GM23248 (cell line): ENCODE measurements at regions not wholly inside any gene's neighbourhood (a gene's known extent, or its start where the extent isn't known, plus 50 kb on each side); places are given as distances from the start of the nearest gene placed in this dataset.

Experiments
- DNase-seq: peaks from one replicate; pipeline ENCODE4 v3.0.0-alpha.2; 2015
- H2AFZ ChIP-seq: fragments of 200-600 bp; sonication (generic); 2 replicates; pipeline ENCODE4 v1.6.1; 2016; ENCODE audit warnings: antibody characterized with exemption
- H3F3A ChIP-seq: fragments of 200-600 bp; sonication (generic); 2 replicates; pipeline ENCODE4 v1.6.1; 2016; ENCODE audit warnings: mild to moderate bottlenecking, antibody characterized with exemption, mixed run types; ENCODE audit not compliant: insufficient read depth
- H3K27ac ChIP-seq: fragments of 200-600 bp; sonication (generic); 2 replicates; pipeline ENCODE4 v1.5.1; 2016; ENCODE audit warnings: mild to moderate bottlenecking
- H3K27me3 ChIP-seq: fragments of 200-600 bp; sonication (generic); replicated peaks from 2 replicates; pipeline ENCODE4 v1.6.1; 2016; ENCODE audit warnings: mild to moderate bottlenecking; ENCODE audit not compliant: insufficient read depth
- H3K36me3 ChIP-seq: fragments of 200-600 bp; sonication (generic); 2 replicates; pipeline ENCODE4 v1.6.1; 2016; ENCODE audit warnings: low read depth, mild to moderate bottlenecking
- H3K4me1 ChIP-seq: fragments of 200-600 bp; sonication (generic); 2 replicates; pipeline ENCODE4 v1.6.1; 2016; ENCODE audit warnings: mild to moderate bottlenecking; ENCODE audit not compliant: insufficient read depth
- H3K4me2 ChIP-seq: fragments of 200-600 bp; sonication (generic); one replicate; pipeline ENCODE4 v1.6.1; 2016; ENCODE audit warnings: mild to moderate bottlenecking; ENCODE audit not compliant: unreplicated experiment
- H3K4me3 ChIP-seq: fragments of 200-600 bp; sonication (generic); 2 replicates; pipeline ENCODE4 v1.5.1; 2016; ENCODE audit warnings: mild to moderate bottlenecking
- H3K79me2 ChIP-seq: fragments of 200-600 bp; sonication (generic); 2 replicates; pipeline ENCODE4 v1.6.1; 2016; ENCODE audit warnings: mild to moderate bottlenecking; ENCODE audit not compliant: insufficient read depth
- H3K9ac ChIP-seq: fragments of 200-600 bp; sonication (generic); 2 replicates; pipeline ENCODE4 v1.6.1; 2016; ENCODE audit warnings: mild to moderate bottlenecking
- H3K9me2 ChIP-seq: fragments of 200-600 bp; sonication (generic); 2 replicates; pipeline ENCODE4 v1.6.1; 2016; ENCODE audit warnings: mixed run types, mild to moderate bottlenecking, moderate library complexity; ENCODE audit not compliant: insufficient read depth
- H3K9me3 ChIP-seq: fragments of 200-600 bp; sonication (generic); one replicate; pipeline ENCODE4 v1.6.1; 2017; ENCODE audit warnings: low read depth
- H4K20me1 ChIP-seq: fragments of 200-600 bp; sonication (generic); 2 replicates; pipeline ENCODE4 v1.6.0; 2016; ENCODE audit not compliant: insufficient read depth
- EZH2 ChIP-seq: fragments of 200-600 bp; sonication (generic); IDR thresholded peaks from 2 replicates; pipeline ENCODE4 v1.6.1; 2018; ENCODE audit warnings: antibody characterized with exemption, mild to moderate bottlenecking; ENCODE audit not compliant: insufficient read depth, poor library complexity, severe bottlenecking
- EZH2phosphoT487 ChIP-seq: fragments of 200-600 bp; sonication (generic); IDR thresholded peaks from 2 replicates; pipeline ENCODE4 v1.6.1; 2018; ENCODE audit warnings: antibody characterized with exemption, moderate library complexity, mild to moderate bottlenecking, low read depth; ENCODE audit not compliant: insufficient read depth
- WGBS, 2 experiments: methylation state at CpG; one replicate each; pipeline ENCODE4 v1.1.6; 2015 to 2017; ENCODE audit warnings: low lambda C conversion rate in 2 of 2, low coverage in 1 of 2; ENCODE audit errors: missing lambda C conversion rate in 2 of 2; 5-methylcytosine and 5-hydroxymethylcytosine counted together
- in situ Hi-C: fragments of 300-500 bp; cut with MboI; formaldehyde crosslinking; loops from 2 replicates; pipeline ENCODE4 v1.15.0; 2020

GRCh38 chr9:79781263-79781662 is 209.5 kb downstream of the TLE4 start:
- Histone ChIP-seq H3K4me3 (no peak overlapping the region), H3K4me2 (no peak overlapping the region), H2AFZ (no peak overlapping the region), H3K79me2 (no peaks in the 10 kb centered on the region), H3F3A (no peaks in the 10 kb centered on the region), H3K9ac (no peak overlapping the region), H4K20me1 (no peaks in the 10 kb centered on the region), H3K27me3 (peaks cover 13% of the 10 kb centered on the region), H3K36me3 (no peaks in the 10 kb centered on the region), H3K9me2 (no peaks in the 10 kb centered on the region), H3K9me3 (no peaks in the 10 kb centered on the region), H3K4me1 (no peaks in the 10 kb centered on the region), H3K27ac (no peak overlapping the region)
- in situ Hi-C loops, result no loop called here
- TF ChIP-seq EZH2phosphoT487, result no peak
- no peak for TF ChIP-seq EZH2
- 83 to 87% methylated on average over 4 of the region's 4 CpGs for WGBS, 2 experiments
- DNase-seq, result no peak

DNA sequence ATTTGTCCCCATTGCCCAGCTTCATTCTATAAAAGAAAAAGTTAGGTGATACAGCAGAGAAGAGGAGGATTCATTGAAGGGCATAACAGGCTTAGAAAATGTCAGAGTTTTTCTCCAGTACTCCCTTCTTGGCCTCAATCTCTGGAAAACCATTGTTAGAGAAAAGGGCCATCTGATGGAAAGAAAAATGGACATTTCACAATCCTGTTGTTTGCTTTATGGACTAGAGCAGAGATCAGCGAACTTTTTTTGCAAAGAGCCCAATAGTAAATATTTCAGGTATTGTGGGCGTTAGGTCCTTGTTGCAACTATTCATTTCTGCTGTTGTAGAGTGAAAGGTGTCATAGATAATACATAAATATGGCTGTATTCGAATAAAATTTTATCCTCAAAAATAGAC is 208.8 kb downstream of the TLE4 start:
- no peaks in the 10 kb centered on the region for H3F3A ChIP-seq
- no peak overlapping the region for H2AFZ ChIP-seq
- no peaks in the 10 kb centered on the region for H4K20me1 ChIP-seq
- H3K27me3 ChIP-seq, result peaks cover 8% of the 10 kb centered on the region
- H3K36me3 ChIP-seq, result no peaks in the 10 kb centered on the region
- in situ Hi-C loops, result no loop called here
- H3K4me1 ChIP-seq, result no peaks in the 10 kb centered on the region
- H3K4me3 ChIP-seq, result no peak overlapping the region
- no peak overlapping the region for H3K27ac ChIP-seq
- H3K4me2 ChIP-seq, result no peak overlapping the region
- H3K9me3 ChIP-seq, result no peaks in the 10 kb centered on the region
- WGBS, 2 experiments, result 63 to 71% methylated on average over 3 of the region's 3 CpGs
- no peak for DNase-seq
- H3K9me2 ChIP-seq, result no peaks in the 10 kb centered on the region
- TF ChIP-seq EZH2 (no peak), EZH2phosphoT487 (no peak)
- H3K9ac ChIP-seq, result no peak overlapping the region
- H3K79me2 ChIP-seq, result no peaks in the 10 kb centered on the region

DNA sequence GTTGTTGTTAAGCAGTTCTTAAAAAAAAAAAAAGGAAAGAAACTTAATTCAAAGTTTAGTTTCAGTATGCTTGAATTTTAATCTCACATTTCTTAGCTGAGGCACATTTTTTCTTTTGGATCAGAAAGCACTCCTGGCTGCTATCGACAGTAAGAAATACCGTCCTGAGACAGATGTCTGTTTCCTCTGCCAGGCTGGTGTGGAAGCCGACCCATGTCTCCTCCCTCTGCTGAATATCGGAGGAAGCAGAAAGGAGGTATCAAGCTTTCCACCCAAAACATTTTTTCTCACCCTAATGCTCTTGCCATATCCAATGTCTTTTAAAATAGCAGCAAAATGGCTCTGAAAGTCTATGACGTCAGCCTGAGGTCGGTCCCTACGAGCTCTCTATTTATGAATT is 208.1 kb downstream of the TLE4 start:
- H3K27ac ChIP-seq, result no peak overlapping the region
- H3K4me3 ChIP-seq, result no peak overlapping the region
- H3K9me2 ChIP-seq, result no peaks in the 10 kb centered on the region
- in situ Hi-C loops, result no loop called here
- no peaks in the 10 kb centered on the region for H3K36me3 ChIP-seq
- no peaks in the 10 kb centered on the region for H3K9me3 ChIP-seq
- no peaks in the 10 kb centered on the region for H3K4me1 ChIP-seq
- H3K79me2 ChIP-seq, result no peaks in the 10 kb centered on the region
- TF ChIP-seq EZH2phosphoT487 (no peak), EZH2 (no peak)
- WGBS, 2 experiments, result 17% methylated on average over 7 of the region's 7 CpGs
- no peaks in the 10 kb centered on the region for H4K20me1 ChIP-seq
- no peak overlapping the region for H3K4me2 ChIP-seq
- DNase-seq, result no peak
- no peak overlapping the region for H3K9ac ChIP-seq
- H3K27me3 ChIP-seq, result peaks cover 7% of the 10 kb centered on the region
- no peak overlapping the region for H2AFZ ChIP-seq
- no peaks in the 10 kb centered on the region for H3F3A ChIP-seq

GRCh38 chr9:79778581-79778980 is 206.8 kb downstream of the TLE4 start:
- no peak for DNase-seq
- 71 to 80% methylated on average over 1 of the region's 1 CpG for WGBS, 2 experiments

DNA sequence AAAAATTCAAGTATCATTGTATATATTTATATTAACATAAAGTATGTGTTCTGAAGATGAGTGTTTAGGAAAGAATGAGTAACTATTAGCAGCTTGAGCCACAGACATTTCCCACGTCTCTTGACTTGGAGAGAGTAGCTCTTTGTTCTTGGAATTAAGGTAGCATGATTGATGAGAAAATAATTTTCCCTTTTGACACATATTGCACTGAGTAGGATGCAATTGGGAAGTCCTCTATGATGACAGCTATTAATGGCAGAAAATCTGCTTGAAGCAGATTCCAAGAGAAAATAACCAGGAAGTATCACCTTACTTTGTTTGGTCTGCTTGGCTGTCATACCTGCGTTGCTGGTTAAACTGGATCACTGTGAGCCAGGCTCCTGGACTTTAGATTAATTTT is 204.8 kb downstream of the TLE4 start:
- no peaks in the 10 kb centered on the region for H3K4me1 ChIP-seq
- peak; percentile 4 for DNase-seq
- H3K9me3 ChIP-seq, result no peaks in the 10 kb centered on the region
- no peak for TF ChIP-seq EZH2phosphoT487
- TF ChIP-seq EZH2, result no peak
- whole genome bisulfite sequencing, 2 experiments, result 39 to 49% methylated on average over 2 of the region's 2 CpGs
- no peaks in the 10 kb centered on the region for H3K9me2 ChIP-seq
- H3F3A ChIP-seq, result no peaks in the 10 kb centered on the region
- no peaks in the 10 kb centered on the region for H3K36me3 ChIP-seq
- no peak overlapping the region for H3K9ac ChIP-seq
- H3K27me3 ChIP-seq, result peaks cover 17% of the 10 kb centered on the region
- in situ Hi-C loops, result no loop called here
- H3K4me3 ChIP-seq, result no peak overlapping the region
- H3K4me2 ChIP-seq, result no peak overlapping the region
- H2AFZ ChIP-seq, result no peak overlapping the region
- no peaks in the 10 kb centered on the region for H4K20me1 ChIP-seq
- H3K79me2 ChIP-seq, result no peaks in the 10 kb centered on the region
- no peak overlapping the region for H3K27ac ChIP-seq

More at GRCh38 chr9:79778581-79778980, 206.8 kb downstream of the TLE4 start:
- Histone ChIP-seq H3K9me3 (no peaks in the 10 kb centered on the region), H3K9me2 (no peaks in the 10 kb centered on the region), H3K4me3 (no peak overlapping the region), H3K4me2 (no peak overlapping the region), H3K4me1 (no peaks in the 10 kb centered on the region), H4K20me1 (no peaks in the 10 kb centered on the region), H3F3A (no peaks in the 10 kb centered on the region), H3K27me3 (peaks cover 11% of the 10 kb centered on the region), H2AFZ (no peak overlapping the region), H3K9ac (no peak overlapping the region), H3K79me2 (no peaks in the 10 kb centered on the region), H3K27ac (no peak overlapping the region), H3K36me3 (no peaks in the 10 kb centered on the region)
- in situ Hi-C loops, result no loop called here
- no peak for TF ChIP-seq EZH2phosphoT487
- TF ChIP-seq EZH2, result no peak
